HG03095 (cell line): ENCODE measurements at regions not wholly inside any gene's neighbourhood (a gene's known extent, or its start where the extent isn't known, plus 50 kb on each side); places are given as distances from the start of the nearest gene placed in this dataset.
"Not testable (repeated sequence)": the region's sequence is repeated elsewhere in the genome, so short reads cannot be mapped to it uniquely, and the experiment has no call there.

ENCODE experiments used
- ATAC-seq: cut with Tn5 transposase; IDR thresholded peaks from one replicate; pipeline ENCODE4 v1.9.1; 2021; ENCODE audit warnings: moderate library complexity; ENCODE audit not compliant: unreplicated experiment

DNA sequence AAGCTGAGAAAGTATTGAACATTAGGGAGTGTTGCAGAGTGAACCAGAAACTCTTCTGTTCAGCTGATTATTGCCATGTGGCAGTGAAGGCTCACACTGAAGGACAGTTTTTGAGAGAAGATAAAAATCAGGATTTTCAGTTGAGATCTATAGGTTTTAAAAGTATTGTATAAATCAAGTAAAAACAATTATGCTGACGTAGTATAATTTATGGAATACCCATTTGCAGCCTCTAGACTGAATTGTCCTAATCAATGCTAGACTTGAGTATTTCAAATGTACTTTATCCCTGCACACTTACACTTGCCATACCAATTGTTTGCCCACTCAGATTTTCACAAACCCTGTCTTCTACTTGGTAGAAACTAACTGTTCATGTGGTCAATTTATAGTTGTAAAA is 245.8 kb downstream of the FRK start:
- ATAC-seq: no peak

DNA sequence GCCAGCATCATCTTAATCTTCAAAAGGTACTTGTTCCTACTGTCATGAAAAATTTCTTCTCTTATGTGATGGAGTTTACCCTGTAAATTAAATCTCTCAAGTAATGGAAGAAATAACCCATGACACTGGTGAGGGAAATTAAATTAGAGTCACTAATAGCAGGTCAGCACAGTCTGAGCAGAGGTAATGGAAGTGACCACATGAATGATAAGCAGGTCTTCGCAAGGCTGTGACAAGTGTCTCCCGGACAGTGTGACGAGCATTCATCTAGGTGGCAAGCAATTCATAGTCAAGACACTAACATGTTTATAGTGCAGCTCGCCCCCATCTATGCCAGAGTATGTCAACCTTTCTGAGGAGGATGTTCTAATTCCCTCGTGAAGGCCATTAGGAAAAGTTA is 249.2 kb downstream of the FRK start:
- no peak for ATAC-seq

DNA sequence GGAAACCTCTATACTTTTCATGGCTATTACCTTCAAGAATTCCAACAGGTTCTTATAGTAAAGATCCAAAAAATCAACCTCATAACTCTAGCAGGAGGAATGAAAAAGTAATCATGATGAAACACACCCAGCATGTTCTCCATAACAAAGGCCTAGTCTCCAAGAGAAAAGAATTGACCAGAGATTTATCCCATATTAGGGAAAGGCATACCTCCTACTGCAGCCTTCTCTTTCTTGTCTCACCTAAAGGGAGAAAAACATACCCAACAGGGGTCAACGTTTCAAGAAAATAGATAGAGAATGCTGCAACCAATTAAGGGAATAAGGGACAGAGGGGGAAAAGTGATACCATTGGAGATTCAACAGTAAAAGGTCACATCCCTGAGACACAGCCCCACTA is 262.5 kb downstream of the FRK start:
- no peak for ATAC-seq

DNA sequence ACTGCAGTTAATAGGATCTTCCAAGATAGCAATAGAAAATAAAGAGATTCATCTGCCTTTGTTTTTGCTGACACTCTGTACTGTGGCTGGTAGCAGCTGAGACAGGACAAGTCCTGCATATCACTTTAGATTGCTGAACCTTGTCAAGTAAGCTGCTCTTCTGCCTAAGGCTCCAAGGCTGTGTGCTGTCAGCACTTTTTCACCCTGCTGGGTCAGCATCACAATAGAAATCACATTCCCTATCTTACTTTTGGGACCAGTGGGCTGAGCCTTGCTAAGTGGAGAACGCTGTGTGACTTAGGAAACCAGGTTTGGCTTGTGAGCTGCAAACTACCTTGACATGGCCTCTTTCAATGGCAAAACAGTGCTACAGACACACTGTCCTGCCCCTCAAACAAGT is 263.9 kb downstream of the FRK start:
- ATAC-seq: no peak

DNA sequence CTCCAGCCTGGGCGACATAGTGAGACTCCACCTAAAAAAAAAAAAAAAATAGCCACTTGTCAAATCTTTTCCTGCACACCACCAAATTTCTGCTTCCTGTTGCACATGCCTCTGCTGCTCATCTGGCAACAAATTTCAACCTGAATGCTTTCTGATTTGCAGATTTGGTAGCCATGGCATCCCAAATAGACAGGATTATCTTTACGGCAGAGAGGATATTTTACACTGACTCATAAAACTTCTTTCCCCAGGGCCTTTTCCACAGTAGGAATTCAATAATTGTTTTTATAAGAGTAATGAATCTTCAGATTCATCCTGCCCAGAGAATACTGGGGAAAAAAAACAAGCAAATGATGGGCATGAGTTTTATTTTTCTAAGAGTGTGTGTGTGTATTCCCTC is 264.6 kb downstream of the FRK start:
- no peak for ATAC-seq

DNA sequence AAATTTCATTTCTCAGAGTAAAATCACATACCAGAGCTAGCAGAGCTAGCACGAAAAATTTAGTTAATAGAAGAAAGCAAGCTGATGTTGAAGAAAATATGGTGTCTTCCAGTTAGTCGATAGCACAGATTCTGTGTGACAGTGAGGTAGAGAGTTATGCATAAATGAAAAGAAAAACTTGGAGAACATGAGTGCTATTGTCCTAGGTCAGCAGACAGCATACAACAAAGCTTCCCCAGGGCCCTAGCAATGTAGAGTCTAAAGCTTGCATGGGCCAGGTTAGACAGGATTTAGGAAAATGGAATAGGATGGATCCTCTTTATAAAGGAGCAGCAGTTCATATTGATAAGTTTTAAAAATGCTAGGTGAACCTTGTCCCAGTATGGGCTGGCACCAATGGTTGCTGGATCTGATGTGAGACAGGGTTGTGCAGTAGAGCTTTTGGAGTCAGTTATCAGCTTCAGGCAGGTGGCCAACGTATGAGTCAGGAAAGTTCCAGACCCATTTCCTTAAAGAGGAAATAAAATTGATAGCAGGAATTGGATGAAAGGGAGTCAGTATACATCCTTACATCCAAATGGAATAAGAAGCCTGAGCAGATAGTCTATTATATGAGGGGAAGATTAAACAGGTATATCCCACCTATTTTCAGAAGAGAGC is 277.2 kb downstream of the FRK start:
- ATAC-seq: no peak

DNA sequence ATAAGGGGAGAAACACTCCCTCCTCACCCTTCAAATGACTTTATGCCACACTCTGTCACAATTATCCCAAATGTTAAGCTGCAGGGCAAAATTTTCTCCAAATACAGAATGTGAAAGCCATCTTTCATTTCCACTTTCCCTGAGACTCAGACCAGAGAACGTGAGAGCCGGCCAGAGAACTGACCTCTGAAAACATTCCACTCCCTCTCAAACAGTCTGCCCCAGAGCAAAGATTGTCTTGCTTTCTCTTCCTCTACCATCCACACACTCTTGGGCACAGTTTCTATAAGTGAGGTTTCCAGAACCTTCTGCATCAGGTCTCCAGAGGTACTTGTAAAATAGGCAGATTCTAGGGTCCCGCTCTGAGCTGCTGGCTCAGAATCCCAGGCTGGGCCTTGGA is 278.1 kb downstream of the FRK start:
- ATAC-seq: no peak

DNA sequence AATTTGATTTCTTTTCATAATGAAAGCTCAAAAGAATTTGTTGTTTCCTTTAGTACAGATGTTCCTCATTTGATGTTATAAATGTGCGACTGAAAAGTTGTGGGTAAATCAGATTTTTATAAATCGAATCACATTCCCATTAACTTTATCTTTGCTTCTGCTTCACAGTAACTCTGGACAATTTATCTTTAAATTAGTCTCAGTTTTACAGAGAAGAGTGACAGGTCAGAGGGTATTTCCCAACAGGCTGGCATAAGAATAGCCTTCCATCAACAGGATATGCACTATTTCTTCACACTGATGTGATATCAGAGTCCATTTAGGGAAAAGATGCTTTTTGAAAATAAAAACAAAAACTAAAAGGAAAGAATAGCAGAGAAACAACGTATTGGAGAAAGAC is 286.9 kb downstream of the FRK start:
- no peak for ATAC-seq

DNA sequence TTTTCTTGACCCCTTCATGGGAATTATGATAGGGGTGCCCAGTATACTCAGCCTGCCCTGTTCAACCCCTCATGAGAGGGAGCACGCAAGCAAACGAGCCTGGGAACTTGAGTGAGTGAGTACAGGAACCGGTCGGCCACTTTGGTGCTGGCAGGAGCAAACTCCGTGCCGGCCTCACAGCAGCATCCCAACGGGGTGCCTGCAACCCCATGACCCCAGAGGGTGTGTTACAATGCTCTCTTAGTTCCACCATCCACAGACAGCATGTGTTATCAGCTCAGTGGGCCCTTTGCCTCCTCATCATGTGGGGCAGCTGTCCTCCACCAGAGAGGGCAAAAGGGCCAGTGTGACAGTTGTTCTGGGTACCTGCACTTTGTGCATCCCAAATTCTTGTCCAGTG is 289.8 kb downstream of the FRK start:
- no peak for ATAC-seq

DNA sequence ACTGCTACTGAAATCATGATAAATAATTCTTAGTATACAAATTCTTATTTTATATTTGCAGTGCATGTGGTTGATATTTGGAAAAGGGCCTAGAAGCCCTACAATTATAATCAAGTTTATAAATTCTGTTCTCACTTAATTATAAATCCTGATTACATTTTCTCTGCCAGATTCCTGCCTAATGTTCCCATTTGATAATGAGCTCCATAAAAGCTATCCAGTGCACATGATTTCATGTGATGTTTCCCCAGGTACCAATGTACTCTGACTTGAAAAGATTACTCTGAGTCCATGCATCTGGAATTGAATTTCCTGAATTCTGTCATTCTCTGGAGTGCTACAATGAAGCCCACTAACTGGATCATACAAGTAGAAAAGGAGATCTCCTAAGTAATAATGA is 292.2 kb downstream of the FRK start:
- no peak for ATAC-seq

DNA sequence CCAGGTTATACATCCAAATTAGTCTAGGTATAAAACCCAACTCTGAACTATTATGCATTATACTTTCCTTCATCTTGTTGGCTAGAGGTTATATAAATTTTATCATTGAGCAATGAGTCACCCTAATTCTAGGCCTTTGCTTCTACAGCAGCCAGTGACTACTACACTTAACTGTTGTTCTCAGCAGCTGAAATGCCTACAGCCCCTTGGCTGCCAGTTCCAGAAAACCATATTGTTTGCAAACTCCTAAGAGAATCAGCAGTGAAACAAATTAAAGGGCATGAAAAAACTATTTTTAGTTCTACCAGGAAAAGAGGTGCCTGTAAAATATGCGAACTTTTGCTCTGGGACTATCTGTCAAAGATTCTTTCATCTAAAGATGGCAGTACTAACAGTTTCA is 292.8 kb downstream of the FRK start:
- ATAC-seq: no peak

DNA sequence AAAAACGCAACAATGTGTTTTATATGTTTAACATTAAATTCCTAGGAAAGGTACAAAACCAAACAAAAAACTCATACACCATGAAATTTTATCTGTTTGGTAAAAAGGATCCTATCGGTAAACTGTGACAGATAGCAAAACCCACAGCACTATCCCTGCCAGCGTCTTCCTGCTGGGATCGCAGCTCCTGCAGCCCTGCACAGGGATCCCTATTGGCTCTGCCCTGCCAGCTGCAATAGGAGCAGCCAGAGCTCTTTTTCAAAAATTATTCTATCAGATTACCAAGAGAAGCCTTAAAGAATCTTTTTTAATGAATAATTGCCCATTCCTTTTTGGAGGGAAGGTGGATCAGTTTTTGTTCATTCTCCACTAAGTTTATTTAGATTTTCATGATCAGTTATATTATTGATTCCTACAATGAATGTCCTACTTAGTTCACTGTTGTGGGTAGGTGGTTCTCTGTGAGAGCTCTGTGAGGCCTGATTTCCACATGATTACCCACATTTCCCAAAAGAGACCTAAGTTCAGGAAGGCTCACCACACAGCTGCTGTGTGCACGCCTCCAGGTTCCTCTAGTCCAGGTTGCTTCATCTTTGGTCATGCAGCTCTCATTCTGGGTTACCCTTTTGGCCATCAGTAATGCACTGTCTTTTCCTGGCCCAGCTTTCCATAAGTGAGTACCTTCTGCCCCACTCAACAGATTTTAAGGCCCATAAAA is 293.8 kb downstream of the FRK start:
- ATAC-seq: no peak

DNA sequence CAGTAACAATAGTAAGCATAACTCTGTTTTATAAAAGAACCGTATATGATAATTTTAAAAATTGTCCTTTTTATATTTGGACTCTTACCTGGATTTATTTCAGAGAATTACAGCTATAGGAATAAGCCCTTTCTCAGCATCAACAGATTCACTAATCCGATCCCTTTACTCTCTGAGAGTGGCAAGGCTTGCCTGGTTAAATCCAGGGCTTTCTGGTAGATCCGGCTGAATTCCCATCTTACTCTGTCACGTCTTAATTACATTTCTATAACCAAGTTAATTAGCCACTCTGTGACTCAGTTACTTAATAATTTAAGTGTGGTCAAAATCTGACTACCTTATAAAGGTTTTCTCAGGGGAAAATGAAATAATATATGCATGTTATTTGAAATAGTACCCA is 294.7 kb downstream of the FRK start:
- ATAC-seq: no peak

DNA sequence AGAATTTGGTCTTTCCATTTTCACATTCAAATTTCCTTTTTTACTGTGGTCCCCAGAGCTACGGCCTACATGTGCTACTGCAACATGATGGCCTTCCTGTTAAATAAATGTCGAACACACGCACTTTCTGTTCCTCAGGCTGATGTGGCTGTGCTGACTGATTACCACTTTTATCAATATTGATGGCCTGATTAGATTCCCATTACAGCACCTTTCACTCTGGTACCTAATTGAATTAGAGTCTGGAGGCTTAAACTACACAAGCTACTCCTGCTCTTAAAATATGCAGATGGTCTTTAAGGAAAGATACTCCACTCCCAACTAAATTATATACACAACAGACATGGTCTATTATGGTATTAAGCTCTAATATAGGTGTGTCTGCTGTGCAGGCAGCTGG is 301.6 kb downstream of the FRK start:
- ATAC-seq: no peak

DNA sequence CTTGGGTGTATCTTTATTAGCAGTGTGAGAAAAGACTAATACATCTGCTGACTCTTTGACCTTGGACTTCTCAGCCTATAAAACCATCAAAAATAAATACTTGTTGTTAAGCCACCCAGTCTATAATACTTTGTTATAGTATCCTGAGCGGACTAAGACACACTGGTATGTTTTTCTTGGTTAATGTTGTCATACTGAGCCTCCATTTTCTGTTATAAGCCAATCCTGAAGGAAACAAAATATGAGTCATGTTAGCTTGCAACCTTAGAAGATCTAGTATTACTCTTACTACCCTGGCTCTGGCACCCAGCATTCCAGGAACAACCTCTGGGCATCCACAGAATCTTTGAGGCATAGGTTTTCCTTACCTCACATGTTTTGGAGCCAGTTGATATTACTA is 307.2 kb downstream of the FRK start:
- ATAC-seq: no peak

DNA sequence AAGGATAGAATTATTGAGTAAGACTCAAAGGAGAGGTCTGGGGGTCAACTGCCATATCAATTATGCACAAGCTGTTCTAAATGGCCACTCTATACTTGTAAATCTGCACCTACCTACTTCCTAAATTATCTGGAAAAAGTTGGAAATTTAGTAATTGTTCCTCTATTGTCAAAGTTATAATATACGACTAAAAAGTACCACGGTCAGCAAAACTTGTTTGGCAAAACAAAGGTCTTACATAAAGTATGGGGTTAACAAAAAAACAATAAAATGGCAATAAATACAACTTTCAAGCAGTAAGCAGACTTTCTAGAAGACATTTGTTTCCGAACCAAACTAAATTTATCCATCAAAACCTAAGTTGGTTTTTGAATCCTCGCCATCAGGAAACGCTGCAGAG is 309.7 kb downstream of the FRK start:
- no peak for ATAC-seq

DNA sequence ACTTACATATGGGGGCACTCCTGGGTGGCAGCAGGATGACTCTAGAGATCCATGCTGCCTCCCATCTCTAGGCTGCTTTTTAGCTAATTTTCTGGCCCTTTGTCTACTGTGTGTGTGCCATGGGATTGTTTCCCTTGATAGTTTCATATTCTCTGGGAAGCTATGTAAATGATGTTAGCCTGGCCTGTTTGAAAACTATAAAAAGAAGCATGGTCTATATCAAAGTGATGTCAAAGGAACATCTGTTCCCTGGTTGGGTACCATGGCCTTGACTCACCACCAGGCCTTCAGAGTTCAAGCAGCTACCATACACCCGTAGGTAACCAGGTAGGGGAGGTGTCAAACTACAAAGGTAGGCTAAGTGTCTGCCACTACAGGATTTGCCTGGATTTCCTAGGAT is 310.4 kb downstream of the FRK start:
- ATAC-seq: no peak

DNA sequence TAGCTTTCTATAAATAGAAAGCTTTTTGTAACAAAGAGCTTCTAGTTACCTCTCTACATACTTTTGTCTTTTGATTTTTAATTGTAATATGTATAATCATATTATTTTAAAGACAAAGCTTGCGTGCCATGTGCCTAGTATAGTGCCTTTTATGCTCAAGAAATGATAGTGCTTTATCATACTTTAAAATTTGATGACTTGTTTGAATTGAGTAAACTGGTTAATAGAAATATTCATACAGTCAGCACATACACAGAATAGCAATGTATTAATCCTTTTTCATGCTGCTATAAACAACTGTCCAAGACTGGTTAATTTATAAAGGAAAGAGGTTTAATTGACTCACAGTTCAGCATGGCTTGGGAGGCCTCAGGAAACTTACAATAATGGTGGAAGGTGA is 313.0 kb downstream of the FRK start:
- no peak for ATAC-seq

DNA sequence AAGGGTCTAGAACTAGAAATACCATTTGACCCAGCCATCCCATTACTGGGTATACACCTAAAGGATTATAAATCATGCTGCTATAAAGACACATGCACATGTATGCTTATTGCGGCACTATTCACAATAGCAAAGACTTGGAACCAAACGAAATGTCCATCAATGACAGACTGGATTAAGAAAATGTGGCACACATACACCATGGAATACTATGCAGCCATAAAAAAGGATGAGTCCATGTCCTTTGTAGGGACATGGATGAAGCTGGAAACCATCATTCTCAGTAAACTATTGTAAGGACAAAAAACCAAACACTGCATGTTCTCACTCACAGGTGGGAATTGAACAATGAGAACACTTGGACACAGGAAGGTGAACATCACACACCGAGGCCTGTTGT is 314.1 kb downstream of the FRK start:
- not testable (repeated sequence) for ATAC-seq

DNA sequence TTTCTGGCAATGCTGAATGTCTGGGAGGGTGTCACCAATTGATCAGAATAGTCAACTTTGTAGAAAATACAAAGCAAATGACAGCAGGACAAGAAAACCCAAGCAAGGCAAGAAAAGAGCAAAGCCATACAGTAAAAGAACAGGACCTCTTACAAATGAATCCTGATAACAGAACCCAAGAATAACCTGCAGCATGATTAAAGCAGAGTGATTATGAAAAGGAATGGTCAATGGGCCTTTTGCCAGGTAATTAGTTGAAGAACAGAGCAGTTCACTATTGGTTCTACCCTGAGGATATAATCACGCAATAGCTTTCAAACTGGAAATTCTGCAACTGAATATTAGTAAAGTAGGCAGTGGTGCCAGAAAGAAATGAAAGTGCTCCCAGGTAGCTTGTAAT is 319.8 kb downstream of the FRK start:
- no peak for ATAC-seq

DNA sequence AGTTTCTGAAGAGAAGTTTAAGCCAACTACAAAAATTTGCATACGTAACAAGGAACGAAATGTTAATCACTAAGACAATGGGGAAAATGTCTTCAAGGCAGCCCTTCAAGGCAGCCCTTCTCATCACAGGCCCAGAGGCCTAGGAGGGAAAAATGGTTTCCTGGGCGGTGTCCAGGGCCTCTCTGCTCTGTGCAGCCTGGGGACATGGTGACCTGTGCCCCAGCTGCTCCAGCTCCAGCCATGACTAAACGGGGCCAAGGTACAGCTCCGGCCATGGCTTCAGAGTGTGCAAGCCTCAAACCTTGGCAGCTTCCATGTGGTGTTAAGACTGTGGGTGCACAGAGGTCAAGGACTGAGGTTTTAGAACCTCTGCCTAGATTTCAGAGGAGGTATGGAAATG is 325.1 kb downstream of the FRK start:
- ATAC-seq: no peak

DNA sequence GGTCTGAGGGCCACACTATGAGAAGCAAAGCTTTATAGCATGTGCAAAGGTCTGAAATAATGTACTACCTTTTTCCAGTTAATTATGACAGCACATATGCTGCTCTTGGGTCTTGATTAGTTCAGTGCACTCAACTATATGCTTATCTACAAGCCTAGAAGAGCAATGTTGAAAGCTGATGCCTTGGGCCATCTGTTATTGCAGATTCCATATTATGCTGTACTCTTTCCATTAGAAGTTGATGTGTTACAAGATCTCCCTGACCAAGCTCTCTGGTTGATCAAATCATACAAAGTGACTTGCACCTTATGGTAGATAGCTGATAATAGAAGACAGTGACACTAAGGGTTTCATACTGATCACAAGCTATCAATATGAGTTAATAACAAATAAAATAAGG is 327.3 kb downstream of the FRK start:
- no peak for ATAC-seq

DNA sequence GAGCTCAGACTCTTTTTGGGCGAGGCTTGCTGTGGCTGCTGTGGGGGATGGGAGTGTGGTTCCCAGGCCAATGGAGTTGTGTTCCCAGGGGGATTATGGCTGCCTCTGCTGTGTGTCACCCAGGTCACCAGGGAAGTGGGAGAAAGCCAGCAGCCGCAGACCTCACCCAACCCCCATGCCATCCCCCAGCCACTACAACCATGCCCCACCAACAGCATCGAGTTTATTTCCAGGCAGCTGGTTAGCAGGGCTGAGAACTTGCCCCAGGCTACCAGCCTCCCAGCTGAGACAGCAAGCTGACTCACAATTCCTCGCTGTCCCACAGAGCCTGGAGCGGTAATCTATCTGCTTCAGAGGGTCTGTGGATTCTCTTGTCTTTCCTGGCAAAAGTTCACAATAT is 331.7 kb downstream of the FRK start:
- ATAC-seq: no peak
